AG04449 (cell line): ENCODE measurements at regions not wholly inside any gene's neighbourhood (a gene's known extent, or its start where the extent isn't known, plus 50 kb on each side); places are given as distances from the start of the nearest gene placed in this dataset.

Source experiments
- CTCF ChIA-PET: fragments of 350-600 bp; formaldehyde crosslinking; extraction: SDS; loops from one replicate; lab custom pipeline; 2021; ENCODE audit warnings: antibody characterized with exemption; lab: Yijun Ruan, JAX
- POLR2A ChIA-PET: fragments of 400-600, 350-600 bp; formaldehyde crosslinking; extraction: SDS; loops from one replicate; lab custom pipeline; 2020; ENCODE audit warnings: antibody characterized with exemption, inconsistent platforms; lab: Yijun Ruan, JAX
- DNase-seq: peaks from one replicate; pipeline ENCODE4 v3.0.0-alpha.2; 2010; ENCODE audit warnings: low read depth, low spot score
- H3K4me3 ChIP-seq: 2 replicates; pipeline ENCODE4 v1.5.1; 2011; ENCODE audit warnings: low read depth, mild to moderate bottlenecking, control low read depth, low read length
- TF ChIP-seq, protein P1 (sequence below): IDR thresholded peaks from one replicate; pipeline ENCODE4 v1.5.1; 2011; ENCODE audit warnings: mild to moderate bottlenecking, moderate library complexity, low read length, control low read depth, inconsistent platforms; ENCODE audit not compliant: insufficient read depth; ENCODE audit errors: missing control alignments

DNA sequence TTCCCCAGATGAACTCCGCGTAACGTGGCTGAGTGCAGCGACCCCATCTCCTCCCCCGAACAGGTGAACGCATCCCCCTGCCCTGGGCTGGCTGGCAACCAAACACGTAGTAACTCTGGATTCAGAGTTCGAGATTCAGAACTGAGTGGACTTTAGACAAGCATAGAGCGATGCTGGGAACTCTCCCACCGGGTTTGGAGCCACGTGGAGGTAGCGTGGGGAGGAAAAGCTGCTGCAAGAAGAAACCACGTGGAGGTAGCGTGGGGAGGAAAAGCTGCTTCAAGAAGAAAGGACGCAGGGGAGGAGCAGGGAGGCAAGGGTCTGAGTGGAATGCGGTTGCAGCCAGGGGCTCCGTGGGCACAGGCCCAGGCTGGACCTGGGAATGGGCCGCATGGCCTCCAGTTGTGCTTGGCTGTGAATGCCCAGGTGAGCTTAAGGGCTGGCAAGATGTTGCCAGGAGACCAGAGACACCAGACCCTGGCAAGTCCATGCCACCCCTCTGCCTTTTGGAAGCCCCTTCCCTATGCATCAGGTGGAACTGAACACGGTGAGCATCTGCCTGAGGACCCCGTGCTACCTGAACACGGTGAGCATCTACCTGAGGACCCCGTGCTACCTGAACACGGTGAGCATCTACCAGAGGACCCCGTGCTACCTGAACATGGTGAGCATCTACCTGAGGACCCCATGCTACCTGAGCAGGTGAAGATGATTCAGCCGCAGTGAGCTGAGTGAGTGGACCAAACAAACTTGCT, 118.0 kb upstream of the FRMD1 start:
- no peak for DNase-seq
- ChIA-PET POLR2A (no interaction called here), CTCF (no interaction called here)
- no peak overlapping the region for H3K4me3 ChIP-seq
- TF ChIP-seq, protein P1, sequence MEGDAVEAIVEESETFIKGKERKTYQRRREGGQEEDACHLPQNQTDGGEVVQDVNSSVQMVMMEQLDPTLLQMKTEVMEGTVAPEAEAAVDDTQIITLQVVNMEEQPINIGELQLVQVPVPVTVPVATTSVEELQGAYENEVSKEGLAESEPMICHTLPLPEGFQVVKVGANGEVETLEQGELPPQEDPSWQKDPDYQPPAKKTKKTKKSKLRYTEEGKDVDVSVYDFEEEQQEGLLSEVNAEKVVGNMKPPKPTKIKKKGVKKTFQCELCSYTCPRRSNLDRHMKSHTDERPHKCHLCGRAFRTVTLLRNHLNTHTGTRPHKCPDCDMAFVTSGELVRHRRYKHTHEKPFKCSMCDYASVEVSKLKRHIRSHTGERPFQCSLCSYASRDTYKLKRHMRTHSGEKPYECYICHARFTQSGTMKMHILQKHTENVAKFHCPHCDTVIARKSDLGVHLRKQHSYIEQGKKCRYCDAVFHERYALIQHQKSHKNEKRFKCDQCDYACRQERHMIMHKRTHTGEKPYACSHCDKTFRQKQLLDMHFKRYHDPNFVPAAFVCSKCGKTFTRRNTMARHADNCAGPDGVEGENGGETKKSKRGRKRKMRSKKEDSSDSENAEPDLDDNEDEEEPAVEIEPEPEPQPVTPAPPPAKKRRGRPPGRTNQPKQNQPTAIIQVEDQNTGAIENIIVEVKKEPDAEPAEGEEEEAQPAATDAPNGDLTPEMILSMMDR = no peak

DNA sequence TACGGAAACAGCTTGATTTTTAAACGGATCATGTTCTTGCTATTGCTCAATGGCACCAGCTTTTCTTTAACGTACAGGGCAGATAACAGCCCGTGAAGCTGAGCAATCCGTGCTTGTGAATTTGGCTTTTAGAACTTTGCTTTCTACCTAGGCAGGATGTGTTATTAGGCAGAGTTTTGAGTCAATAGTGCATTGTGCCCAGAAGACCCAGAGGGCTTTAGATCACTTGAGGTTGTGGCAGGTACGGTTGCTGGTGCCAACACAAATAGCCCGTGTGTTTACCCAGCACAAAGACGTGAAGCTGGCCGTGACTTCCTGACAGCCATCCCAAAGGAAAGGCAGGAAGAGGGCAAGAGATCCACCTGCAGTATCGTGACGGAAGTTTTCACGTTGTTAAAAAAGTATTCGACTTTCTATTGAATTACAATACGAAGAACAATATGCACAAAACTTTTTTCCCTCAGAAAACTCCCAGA, 117.4 kb upstream of the FRMD1 start:
- ChIA-PET CTCF (no interaction called here), POLR2A (no interaction called here)
- DNase-seq = no peak
- no peak overlapping the region for H3K4me3 ChIP-seq
- TF ChIP-seq, protein P1 = no peak

DNA sequence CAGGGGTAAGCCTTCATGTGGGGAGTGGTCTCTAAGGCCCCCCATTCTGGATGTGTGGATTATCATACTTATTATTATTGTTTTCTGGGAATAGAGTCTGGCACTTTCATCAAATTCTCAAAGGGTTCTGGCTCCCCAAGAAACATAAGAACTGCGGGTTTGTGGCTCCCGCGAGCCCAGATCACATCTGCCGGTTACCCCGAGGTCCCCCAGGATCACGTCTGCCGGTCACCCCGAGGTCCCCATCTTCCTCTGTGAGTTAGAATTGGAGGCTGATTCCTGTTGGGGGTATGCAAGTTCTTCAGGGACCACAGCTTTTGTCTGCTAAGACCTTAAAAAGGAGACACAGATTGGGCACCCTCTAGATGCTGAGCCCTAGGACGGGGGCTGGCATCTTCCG, 116.7 kb upstream of the FRMD1 start:
- TF ChIP-seq, protein P1 = no peak
- H3K4me3 ChIP-seq = no peak overlapping the region
- ChIA-PET POLR2A (no interaction called here), CTCF (no interaction called here)
- DNase-seq = no peak

DNA sequence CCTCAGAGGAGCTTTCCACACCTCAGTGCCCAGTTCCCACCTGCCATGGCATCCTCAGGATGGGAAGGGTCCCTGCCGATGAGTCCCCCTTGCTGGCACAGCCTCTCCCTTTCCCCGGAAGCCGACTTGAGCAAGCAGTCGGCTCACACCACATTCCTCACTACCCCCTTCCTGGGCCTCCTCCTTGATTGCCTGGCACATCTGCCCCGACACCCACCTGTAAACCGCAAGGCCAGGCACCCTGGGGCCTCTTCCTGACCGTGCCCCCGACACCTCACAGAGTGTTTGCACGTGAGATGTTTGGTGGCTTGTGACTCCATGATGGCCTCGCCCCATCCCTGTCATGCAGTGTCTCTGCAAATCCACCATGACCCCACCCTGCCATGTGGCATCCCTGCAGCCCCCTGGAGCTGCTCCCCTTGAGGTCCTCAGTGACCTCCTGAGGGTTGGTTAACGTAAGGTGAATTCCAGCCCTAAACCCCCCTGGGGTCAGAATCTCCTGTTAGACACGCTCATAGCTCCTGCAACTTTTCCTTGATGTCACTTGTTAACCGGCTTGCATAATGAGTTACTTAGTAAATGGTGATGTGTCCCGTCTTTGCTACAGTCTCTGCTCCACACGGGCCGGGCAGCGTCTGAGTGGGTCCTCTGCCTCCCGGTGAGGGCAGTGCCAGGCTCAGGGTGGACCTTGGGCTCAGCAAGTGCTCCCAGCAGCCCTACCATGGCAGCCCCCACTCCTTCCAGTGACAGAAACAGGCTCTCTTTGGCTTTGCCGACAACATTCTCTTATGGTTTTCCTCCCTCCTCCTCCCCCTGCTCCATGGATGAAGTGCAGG, 115.9 kb upstream of the FRMD1 start:
- POLR2A ChIA-PET = no interaction called here
- DNase-seq = no peak
- CTCF ChIA-PET = no interaction called here
- TF ChIP-seq, protein P1 = no peak
- H3K4me3 ChIP-seq = no peak overlapping the region

DNA sequence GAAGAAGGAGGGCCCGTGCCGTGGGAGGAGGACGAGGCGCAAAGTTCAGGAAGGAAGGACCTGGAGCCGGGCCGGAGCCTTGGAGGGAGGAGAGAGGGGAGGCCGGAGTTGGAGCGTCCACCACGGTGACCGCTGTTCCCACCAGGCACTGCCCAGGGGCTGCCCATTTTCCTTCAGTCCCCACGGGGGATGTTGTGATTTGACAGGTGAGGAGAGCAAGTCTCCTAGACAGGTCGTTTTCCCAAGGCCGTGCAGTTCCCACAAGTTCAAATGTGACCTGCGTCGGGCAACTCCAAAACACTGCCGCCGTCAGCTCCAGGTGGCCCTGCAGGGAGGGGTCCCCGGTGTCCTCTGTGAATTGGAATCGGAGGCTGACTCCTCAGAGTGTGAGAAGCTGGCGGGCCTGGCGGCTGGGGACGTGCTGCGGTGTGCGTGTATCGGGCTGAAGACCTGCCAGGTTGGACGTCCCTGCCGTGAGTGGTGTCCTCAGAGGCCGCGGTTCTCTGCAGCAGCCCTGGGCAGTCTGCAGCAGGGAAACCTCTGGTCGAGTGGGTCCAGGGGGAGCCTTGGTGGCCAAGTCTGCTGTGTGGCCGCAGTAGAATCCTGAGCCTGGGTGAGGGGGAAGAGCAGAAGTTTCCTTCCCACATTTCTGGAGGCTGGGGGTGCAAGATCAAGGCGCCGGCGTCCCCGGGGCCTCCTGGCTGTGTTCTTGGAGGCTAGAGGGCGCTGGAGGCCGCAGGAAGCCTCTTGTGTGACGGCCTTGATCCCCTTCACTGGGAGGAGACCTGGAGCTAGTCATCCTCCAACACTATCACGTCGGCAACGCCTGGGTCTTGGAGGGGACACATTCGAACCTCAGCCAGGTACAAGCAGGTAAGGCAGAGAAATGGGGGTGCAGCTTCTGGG, 115.1 kb upstream of the FRMD1 start:
- no peak for DNase-seq
- CTCF ChIA-PET = no interaction called here
- TF ChIP-seq, protein P1 = no peak
- POLR2A ChIA-PET = no interaction called here
- H3K4me3 ChIP-seq = no peak overlapping the region
